ENCODE measurements at regions not wholly inside any gene's neighbourhood (a gene's known extent, or its start where the extent isn't known, plus 50 kb on each side); places are given as distances from the start of the nearest gene placed in this dataset.

DNA sequence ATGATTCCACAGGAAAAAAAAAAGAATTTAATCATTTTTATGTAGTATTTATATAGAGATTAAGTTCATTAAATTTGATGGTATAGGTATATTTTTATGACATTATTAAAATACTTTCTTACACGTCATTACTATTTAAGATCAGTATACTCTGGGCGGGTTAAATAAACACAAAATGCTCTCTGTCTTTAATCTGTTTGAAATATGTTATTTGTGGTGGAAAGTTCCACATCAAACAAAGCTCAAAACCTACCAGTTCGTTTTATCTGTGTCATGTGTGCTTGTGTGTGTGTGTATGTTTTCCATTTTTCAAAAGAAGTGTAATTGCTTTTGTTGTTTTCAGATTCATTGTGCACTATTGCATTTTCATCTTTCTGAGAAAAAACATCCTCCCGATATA is 488.5 kb downstream of the ANKRD7 start:
- no peak for DNase-seq

DNA sequence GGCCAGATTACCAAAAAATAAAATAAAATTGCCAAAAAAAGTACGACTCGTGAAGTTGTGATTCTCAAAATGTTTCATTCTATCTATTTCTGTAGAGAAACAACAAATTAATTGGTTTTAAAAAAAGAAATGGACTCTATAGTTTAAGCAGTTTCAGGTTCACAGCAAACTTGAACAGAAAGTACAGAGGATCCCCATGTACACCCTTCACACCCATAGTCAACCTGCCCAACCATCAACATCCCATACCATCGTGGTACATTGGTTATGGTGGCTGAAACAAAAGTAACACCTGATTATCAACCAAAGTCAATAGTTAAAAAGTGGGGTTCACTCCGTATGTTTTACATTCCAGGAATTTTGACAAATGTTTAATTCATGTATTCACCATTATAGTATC is 496.1 kb downstream of the ANKRD7 start:
- DNase-seq: no peak

DNA sequence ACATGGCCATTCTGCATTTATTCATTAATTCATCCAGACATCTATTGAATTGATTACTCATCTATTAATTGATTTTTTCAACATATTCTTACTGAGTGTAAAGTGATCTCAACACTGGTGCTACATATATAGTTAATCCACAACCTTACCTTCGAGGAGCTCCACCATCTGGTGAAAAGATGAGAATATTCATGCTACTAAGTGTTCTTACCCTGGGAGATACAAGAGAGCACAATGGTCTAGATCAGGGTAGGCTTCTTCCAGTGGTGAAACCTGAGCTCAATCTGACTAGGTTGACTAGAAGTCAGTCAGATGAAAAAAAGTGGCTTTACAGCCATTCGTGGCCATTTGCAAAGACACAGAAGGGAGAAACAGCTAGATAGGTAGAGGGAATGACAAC is 507.4 kb downstream of the ANKRD7 start:
- no peak for DNase-seq

DNA sequence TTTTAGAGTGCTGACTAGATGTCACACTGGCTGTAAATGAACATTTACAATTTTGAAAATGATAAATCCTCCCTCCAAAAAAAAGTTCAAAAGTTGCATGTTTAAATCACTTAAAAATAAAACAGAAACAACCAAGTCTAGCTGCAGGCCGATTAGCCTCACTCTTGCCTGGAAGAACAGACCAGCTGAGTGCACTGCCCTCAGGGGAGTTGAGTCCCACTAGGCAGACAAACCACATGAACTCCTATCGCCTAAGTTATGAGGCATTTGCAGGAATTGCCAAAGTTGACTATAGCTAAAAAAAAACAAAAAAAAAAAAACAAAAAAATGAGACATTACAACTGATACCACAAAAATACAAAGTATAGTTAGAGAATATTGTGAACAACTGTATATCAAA is 510.0 kb downstream of the ANKRD7 start:
- DNase-seq: no peak

DNA sequence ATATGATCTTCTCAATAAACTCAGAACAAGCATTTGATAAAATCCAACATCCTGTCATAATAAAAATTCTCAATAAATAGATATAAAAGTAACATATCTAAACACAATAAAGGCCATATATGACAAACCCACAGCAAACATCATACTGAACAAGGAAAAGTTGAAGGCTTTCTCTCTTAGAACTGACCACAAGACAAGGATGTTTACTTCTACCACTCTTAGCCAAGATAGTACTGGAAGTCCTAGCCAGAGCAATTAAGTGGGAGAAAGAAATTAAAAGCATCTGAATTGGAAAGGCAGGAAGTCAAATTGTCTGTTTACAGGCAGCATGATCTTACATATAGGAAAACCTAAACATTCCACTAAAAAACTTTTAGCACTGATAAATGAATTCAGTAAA is 510.9 kb downstream of the ANKRD7 start:
- no peak for DNase-seq

DNA sequence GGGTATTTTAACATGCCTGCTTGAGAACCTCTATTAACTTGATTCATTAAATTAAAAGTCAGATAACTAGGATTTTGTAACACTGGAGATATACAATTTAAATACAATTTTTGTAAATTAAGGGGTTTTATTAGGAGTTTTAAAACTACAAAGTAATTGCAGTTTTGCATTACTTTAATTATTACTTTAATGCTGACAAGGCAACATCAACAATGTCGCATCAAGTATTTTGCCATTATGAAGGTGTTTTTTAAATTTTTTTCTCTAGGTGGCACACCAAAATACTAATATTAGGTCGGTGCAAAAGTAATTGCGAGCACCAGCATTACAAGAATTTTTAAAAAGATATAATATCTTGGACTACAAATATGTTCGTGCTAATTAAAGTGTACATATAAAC is 513.4 kb downstream of the ANKRD7 start:
- DNase-seq: no peak

DNA sequence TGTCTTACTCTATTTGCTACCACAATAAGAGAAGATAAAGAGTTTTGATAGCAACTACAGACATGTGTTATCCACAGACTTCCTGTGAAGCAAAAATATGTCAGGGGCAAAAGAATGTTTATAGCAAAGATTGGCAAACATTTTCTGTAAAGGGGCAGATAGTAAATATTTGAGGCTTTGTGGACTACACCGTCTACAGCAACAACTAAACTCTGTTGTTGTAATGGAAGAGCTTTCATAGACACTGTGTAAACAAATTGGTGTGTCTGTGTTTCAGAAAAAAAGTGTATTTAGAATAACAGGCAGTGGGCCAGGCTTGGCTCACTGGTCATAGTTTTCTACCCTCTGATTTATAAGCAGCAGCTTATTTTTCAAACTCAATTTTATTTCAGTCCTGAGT is 521.4 kb downstream of the ANKRD7 start:
- no peak for DNase-seq

DNA sequence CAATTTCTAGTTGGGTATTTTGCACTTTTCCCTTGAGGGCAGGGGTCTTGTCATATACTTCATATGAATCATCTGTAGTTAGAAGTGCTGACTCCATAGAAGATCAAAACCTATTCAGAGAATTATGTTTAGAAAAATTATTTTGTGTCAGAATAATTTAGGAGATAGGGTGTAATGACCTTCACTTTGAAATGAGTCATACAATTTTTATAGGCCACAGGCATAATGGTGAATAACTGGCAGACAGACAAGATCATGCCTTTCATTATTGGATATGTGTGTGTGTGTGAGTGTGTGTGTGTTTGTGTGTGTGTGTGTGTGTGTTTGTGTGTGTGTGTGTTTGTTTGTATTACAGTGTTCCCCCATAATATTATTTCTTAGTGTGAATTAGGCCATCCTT is 523.0 kb downstream of the ANKRD7 start:
- DNase-seq: no peak

DNA sequence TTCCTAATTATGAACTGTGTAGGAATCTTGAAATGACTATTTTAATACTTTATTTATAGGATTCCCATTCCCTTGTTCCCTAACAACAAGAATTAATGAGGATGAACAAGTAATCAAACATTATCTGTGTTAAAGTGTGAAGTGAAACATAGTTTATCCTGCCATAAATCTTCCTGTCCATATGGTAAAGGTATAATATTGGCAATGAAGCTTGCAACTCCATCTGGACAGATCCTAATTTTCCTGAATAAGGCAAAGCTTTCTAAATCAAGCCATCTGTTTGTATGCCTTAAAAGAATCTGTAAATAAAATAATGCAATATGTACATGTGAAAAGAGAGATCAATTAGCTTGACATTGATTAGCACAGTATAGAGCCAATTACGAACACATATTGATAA is 529.0 kb downstream of the ANKRD7 start:
- DNase-seq: no peak

DNA sequence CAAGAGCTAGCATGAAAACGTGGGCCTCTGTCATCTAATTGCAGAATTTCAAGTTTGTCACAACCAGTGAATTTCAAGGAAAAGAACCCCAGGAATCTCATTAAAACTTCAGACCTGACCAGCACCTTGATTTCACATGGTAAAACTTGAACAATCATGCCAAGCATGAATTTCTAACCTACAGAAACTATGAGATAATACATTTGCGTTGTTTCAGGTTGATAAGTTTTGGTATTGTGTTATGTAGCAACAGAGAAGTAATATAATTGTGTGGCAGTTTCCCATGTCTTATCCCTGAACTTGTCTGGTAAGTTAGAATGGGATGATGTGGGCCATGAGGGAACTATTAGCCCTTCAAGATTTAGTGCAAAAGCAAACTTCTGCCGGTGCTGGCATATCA is 530.1 kb downstream of the ANKRD7 start:
- DNase-seq: no peak

DNA sequence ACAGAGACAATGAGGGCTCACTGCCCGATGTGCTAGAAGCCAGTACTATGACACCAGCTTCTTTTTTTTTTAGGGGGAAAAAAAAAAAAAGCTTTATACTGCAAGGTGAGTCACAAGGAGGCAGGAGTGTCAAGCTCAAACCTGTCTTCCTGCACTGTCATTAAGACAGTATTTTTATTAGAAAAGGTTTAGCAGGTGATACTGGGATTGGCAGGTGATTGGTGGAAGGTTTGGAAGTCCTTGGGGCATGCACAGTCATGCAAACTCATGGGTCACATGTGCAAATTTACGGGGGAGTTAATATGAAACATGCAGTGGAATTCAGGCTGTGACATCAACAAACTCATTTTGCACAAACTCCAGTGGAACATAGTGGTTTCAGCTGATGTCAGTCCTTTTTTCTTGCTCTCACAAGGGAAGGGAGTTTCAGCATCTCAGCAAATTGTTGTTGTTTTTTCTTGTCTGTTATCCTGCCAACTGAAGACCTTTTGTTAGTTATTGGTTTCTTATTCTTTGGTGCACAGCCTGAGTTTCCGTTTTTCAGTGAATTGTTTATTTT is 530.6 kb downstream of the ANKRD7 start:
- DNase-seq: no peak

DNA sequence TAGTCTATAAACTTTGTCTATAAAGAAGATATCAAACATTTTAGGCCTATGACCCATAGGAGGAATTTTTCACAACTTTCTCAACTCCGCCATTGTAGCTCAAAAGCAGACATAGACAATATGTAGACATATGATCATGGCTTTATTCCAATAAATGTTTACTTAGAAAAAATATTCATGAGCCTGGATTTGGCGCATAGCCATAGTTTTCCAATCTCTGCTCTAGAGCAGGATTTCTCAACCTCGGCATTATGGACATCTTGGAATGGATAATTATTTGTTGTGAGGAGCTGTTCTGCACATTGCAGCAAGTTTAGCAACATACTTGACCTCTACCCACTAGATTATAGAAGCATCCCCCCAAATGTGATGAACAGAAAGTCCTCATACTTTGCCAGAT is 532.6 kb downstream of the ANKRD7 start:
- DNase-seq: no peak

DNA sequence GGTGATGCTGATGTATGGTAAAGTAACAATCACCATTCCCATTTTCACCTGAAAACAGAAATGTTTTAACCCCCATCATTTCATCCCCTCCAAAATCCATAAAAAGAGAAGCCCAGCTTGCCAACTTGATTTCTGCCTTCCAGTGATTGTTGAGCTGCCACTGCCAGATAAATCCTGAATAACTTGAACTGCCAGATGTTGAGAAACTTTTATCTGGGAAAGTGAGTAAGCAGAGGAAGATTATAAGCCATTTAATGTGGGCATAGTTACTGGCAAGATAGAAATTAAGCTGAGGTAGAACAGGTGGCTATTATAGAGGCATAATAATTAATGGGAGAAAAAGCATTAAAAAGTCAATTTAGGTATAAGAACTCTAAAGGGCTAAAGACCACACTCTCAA is 534.1 kb downstream of the ANKRD7 start:
- DNase-seq: no peak

DNA sequence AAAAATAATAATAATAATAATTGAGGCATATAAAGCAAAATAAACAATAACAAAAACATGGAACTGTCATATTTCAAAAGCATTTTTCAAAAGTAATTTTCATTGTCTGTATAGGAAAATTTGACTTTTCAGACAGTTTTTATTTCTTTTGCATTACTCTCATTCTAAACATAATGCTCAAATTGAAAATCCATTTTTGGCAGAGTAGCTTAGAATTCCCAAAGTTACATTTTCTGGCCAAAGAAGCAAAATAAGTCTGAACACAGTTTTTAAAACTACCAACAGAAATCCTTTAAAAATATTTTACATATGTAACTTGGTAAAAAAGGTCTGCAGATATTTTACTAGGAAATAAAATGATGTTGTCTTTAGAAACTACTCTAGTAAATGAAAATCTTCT is 535.4 kb downstream of the ANKRD7 start:
- DNase-seq: no peak

DNA sequence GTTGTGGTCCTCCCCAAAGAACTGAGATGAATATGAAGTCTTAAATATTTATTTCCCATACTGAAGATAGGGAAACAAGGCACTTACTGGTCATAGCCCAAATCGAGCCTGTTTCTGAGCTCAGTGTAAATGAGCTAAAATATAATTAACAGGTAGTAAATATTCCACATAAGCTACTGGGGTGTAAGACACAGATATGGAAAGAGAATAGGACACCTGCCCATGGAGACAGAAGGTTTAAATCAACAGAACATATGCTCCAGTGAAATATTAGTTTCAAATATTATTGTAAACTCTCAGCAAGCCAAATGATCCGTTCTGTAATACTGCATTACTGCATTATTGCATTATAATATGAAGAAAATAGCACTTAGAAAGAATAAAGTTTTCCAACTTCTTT is 537.9 kb downstream of the ANKRD7 start:
- no peak for DNase-seq

DNA sequence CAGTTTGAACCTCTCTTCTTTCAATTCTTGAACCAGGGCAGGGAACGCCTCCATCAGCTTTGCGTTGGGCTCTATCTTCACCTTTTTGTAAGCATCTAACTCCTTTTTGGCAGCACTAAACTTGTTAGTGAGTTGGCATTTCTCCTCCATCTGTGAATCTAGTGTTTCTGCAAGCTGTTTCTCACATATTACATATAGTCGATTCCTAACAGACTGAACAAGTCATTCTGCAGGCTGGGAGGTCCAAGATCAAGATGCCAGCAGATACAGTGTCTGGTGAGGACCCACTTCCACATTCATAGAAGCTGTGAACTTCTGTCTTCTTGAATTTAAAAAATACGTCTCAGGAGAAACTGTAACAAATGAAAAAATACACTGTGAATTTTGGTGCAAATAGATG is 539.7 kb downstream of the ANKRD7 start:
- no peak for DNase-seq

DNA sequence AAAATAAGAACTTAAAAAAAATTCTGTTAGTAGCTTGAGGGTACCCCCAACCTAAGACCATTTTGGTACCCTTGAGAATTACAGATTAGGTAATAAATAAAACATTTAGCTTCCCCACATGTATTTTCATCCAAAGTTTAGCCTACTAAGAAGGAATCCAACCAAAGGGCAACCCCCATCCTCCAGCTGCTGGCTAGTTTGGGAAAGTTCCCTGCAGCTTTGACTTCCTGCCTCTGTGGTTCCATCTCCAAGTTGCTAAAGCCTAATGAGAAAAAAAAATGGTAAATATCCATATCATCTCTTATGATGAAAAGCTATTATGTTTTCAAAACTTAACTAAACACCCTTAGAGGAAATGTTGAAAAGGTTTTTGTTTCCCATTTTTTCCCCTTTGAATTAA is 547.2 kb downstream of the ANKRD7 start:
- DNase-seq: no peak

DNA sequence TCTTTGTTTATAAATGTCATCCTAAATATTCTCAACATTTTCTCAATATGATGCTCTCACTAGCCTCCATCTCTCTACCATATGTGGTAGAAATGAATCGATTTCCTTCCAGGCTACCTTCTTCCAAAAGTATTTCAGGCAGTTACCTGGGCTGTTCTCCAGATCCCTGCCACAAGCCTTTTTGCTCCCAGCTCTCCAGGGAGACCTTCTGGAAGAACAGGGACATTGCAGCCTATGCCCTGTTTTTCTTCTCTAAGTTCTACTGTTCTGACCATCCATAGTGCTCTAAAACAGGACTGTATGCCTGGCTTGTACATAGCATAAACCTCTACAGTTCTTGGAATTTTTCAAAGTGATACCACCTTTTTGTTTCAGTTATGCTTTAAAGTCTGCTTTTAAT is 552.8 kb downstream of the ANKRD7 start:
- no peak for DNase-seq

DNA sequence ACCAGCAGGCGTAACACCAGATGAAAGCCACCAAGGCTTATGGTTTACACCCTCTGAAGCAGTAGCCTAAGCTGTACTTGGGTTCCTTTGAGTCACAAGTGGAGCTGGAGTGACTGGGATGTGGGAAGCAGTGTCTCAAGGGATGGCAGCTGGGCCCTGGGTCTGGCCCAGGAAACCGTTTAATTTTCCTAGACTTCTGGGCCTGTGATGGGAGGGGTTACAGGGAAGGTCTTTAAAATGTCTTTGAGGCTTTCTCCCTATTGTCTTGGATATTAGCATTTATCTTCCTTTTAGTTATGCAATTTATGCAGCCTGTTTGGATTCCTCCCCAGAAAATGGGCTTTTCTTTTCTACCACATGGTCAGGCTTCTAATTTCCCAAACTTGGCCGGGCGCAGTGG is 568.2 kb downstream of the ANKRD7 start:
- DNase-seq: no peak

DNA sequence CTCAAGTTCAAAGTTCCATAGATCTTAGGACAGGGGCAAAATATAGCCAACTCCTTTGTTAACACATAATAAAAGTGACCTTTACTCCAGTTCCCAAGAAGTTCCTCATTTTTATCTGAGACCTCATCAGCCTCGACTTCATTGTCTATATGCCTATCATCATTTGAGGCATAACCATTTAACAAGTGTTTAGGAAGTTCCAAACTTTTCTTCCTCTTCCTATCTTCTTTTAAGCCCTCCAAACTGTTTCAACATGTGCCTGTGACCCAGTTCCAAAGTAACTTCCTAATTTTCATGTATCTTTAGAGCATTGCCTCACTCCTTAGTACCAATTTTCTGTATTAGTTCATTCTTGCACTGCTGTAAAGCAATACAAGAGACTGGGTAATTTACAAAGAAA is 569.1 kb downstream of the ANKRD7 start:
- DNase-seq: no peak

DNA sequence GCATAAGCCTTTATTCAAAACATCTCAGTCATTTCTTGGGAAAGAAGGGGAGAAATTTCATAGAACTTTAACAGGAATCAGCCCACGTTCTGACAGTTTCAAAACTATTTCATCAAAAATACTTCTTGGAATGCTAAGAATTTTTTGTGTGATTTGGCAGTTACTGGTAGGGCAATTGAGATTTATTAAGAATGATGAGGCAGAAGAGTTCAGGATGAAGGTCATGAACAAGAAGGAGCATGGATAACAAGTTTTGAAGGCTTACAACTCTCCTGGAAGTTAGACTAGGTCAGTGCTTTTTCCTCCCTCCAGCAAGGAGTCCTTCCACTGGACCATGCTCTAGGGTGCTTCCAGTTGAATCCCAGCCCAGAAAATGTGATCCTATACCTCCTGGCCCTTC is 569.9 kb downstream of the ANKRD7 start:
- no peak for DNase-seq

DNA sequence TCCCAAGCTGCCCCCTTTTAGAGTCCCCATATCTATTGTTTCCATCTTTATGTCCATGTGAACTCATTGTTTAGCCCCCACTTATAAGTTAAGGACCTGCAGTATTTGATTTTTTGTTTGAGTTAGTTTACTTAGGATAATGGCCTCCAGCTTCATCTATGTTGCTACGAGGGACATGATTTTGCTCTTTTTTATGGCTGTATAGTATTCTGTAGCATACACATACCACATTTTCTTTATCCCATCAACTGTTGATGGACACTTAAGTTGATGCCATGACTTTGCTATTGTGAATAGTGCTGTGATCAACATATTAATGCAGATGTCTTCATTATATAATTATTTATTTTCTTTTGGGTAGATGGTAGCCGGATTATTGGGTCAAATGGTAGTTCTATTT is 576.9 kb downstream of the ANKRD7 start:
- no peak for DNase-seq

DNA sequence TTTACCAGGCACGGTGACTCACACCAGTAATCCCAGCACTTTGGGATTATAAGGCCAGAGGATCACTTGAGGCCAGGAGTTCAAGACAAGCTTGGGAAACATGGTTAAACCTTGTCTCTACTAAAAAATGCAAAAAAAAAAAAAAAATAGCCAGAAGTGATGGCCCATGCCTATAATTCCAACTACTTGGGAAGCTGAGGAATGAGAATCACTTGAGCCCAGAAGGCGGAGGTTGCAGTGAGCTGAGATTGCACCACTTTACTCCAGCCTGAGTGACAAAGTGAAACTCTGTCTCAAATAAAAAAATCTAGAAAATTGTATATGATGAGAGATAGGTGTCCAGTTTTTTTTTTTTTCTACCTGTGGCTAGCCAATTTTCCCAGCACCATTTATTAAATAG is 578.2 kb downstream of the ANKRD7 start:
- DNase-seq: no peak

DNA sequence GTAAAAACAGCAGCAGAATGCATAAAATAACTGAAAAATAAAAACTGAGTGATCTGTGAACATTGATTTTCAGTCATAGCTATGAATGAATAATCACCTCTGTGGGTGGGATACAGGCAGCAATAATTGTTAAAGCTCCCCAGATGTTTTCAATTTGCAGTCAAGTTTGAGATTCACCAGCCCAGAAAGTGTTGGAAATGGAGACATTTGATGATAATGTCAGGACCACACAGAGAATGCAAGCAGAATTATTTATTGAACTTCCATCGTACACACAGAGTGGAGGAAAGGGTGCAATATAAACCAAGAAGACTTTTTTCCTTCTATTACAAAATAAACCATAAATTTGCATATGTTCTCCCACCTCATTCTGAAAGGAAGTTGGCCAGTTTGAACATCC is 601.7 kb downstream of the ANKRD7 start:
- no peak for DNase-seq

DNA sequence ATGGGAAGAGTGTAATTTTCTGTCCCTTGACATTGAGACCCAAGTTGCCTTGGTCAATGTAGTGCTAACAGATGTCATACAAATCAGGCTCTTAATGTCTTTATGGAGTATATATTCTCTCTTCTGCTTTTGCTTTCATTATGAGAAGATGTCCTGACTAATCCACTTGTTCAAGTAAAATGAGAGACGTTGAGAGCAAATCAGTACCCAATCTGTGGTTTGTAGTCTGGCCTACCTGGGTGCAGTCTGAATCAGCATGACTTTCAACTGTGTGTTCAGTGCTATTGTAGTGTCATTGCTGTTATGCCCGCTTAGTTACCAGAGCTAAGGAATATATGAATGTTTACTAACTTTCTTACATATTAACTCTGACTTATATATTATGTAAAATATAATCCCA is 612.4 kb downstream of the ANKRD7 start:
- no peak for DNase-seq

DNA sequence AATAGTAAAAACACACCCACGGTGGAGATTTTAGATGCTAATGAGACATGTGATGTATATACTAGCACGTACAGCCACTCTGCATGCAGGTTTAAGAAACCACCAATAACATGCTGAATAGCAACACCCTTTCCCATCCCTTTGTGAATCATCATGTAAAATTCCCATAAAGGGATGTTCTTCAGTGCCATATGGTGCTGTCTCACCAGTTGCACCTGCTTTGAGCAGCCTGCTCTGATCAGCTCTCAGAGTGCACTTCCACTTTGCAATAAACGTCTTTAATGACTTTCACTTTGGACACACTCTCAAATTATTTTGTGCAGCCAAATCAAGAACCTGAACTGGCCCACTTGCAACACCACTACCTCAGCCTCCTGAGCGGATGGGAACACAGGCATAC is 615.0 kb downstream of the ANKRD7 start:
- no peak for DNase-seq

Measured in NCI-H2227 treated with DMSO at 0.1 percent for 48 hours (cell line).